Central memory CD8-positive, alpha-beta T cell (primary cell): ENCODE measurements at regions not wholly inside any gene's neighbourhood (a gene's known extent, or its start where the extent isn't known, plus 50 kb on each side); places are given as distances from the start of the nearest gene placed in this dataset.
"Not testable (repeated sequence)": the region's sequence is repeated elsewhere in the genome, so short reads cannot be mapped to it uniquely, and the experiment has no call there.

Source experiments
- ATAC-seq: fragments of 150-1000 bp; cut with Tn5 transposase; replicated peaks from 2 replicates; pipeline ENCODE4 v1.10.0; 2022; ENCODE audit warnings: mild to moderate bottlenecking, moderate FRiP score, moderate number of reproducible peaks; ENCODE audit not compliant: poor library complexity, severe bottlenecking; ENCODE audit errors: extremely low read depth
- DNase-seq, 2 donors: peaks; one replicate each; pipeline ENCODE4 v3.0.0; 2021; ENCODE audit warnings: low spot score in 2 of 2
- H3K27ac Mint-ChIP-seq: one replicate; pipeline ENCODE4 v1.8.0; 2022; ENCODE audit warnings: low read depth, mild to moderate bottlenecking, moderate library complexity, mixed read lengths
- H3K27me3 Mint-ChIP-seq: one replicate; pipeline ENCODE4 v1.8.0; 2022; ENCODE audit warnings: mixed read lengths
- H3K36me3 Mint-ChIP-seq: one replicate; pipeline ENCODE4 v1.8.0; 2022; ENCODE audit warnings: mild to moderate bottlenecking, moderate library complexity, mixed read lengths; ENCODE audit not compliant: insufficient read depth
- H3K4me1 Mint-ChIP-seq: one replicate; pipeline ENCODE4 v1.8.0; 2022; ENCODE audit warnings: mixed read lengths
- H3K4me3 Mint-ChIP-seq: one replicate; pipeline ENCODE4 v1.8.0; 2022; ENCODE audit warnings: mild to moderate bottlenecking, moderate library complexity, mixed read lengths
- H3K9me3 Mint-ChIP-seq: one replicate; pipeline ENCODE4 v1.8.0; 2022; ENCODE audit warnings: mixed read lengths

GRCh38 chr7:28900311-28900710, 57.8 kb downstream of the TRIL start:
- Mint-ChIP-seq H3K27me3 (peaks cover 74% of the 10 kb centered on the region), H3K9me3 (no peaks in the 10 kb centered on the region), H3K27ac (no peak overlapping the region), H3K4me1 (no peaks in the 10 kb centered on the region), H3K4me3 (no peak overlapping the region), H3K36me3 (no peaks in the 10 kb centered on the region)
- no peak for DNase-seq
- ATAC-seq: no peak

- Mint-ChIP-seq H3K36me3 (no peaks in the 10 kb centered on the region), H3K27me3 (peaks cover 39% of the 10 kb centered on the region), H3K4me3 (no peak overlapping the region), H3K4me1 (no peaks in the 10 kb centered on the region), H3K27ac (no peak overlapping the region), H3K9me3 (no peaks in the 10 kb centered on the region)
- ATAC-seq: no peak
- DNase-seq: no peak
Measured at GRCh38 chr7:28893888-28894287, 64.2 kb downstream of the TRIL start.

- not testable (repeated sequence) for H3K4me3 Mint-ChIP-seq
Measured at GRCh38 chr7:28891876-28892234, 66.3 kb downstream of the TRIL start.

GRCh38 chr7:28891192-28891875, 66.8 kb downstream of the TRIL start:
- H3K36me3 Mint-ChIP-seq: no peaks in the 10 kb centered on the region
- H3K27ac Mint-ChIP-seq: no peak overlapping the region

More at GRCh38 chr7:28891876-28892234, 66.3 kb downstream of the TRIL start:
- not testable (repeated sequence) for H3K9me3 Mint-ChIP-seq, DNase-seq, H3K4me1 Mint-ChIP-seq, ATAC-seq, H3K36me3 Mint-ChIP-seq, H3K27ac Mint-ChIP-seq
- H3K27me3 Mint-ChIP-seq: peaks cover 50% of the 10 kb centered on the region

GRCh38 chr7:28890137-28890536, 68.0 kb downstream of the TRIL start:
- ATAC-seq: no peak
- H3K27me3 Mint-ChIP-seq: peaks cover 41% of the 10 kb centered on the region
- H3K36me3 Mint-ChIP-seq: no peaks in the 10 kb centered on the region
- no peaks in the 10 kb centered on the region for H3K9me3 Mint-ChIP-seq
- H3K4me1 Mint-ChIP-seq: no peaks in the 10 kb centered on the region
- no peak overlapping the region for H3K27ac Mint-ChIP-seq
- H3K4me3 Mint-ChIP-seq: no peak overlapping the region
- no peak for DNase-seq

More at GRCh38 chr7:28891192-28891875, 66.8 kb downstream of the TRIL start:
- no peaks in the 10 kb centered on the region for H3K9me3 Mint-ChIP-seq
- no peaks in the 10 kb centered on the region for H3K4me1 Mint-ChIP-seq
- no peak overlapping the region for H3K4me3 Mint-ChIP-seq
- ATAC-seq (no peak), DNase-seq (no peak)
- peaks cover 45% of the 10 kb centered on the region for H3K27me3 Mint-ChIP-seq

- Mint-ChIP-seq H3K27me3 (peaks cover 40% of the 10 kb centered on the region), H3K4me3 (no peak overlapping the region), H3K36me3 (no peaks in the 10 kb centered on the region), H3K27ac (no peak overlapping the region), H3K9me3 (no peaks in the 10 kb centered on the region), H3K4me1 (no peaks in the 10 kb centered on the region)
- ATAC-seq: no peak
- no peak for DNase-seq
Measured at GRCh38 chr7:28889290-28889689, 68.8 kb downstream of the TRIL start.

GRCh38 chr7:28885771-28886170, 72.4 kb downstream of the TRIL start:
- Mint-ChIP-seq H3K27me3 (peaks cover 60% of the 10 kb centered on the region), H3K27ac (no peak overlapping the region), H3K36me3 (no peaks in the 10 kb centered on the region), H3K9me3 (no peaks in the 10 kb centered on the region), H3K4me1 (no peaks in the 10 kb centered on the region), H3K4me3 (no peak overlapping the region)
- DNase-seq (no peak), ATAC-seq (no peak)

- Mint-ChIP-seq H3K27me3 (peaks cover 70% of the 10 kb centered on the region), H3K36me3 (peaks cover 2% of the 10 kb centered on the region), H3K4me3 (no peak overlapping the region), H3K9me3 (no peaks in the 10 kb centered on the region), H3K4me1 (no peaks in the 10 kb centered on the region), H3K27ac (no peak overlapping the region)
- no peak for ATAC-seq
- no peak for DNase-seq
Measured at GRCh38 chr7:28882869-28883470, 75.2 kb downstream of the TRIL start.

- Mint-ChIP-seq H3K27ac (no peak overlapping the region), H3K27me3 (peaks cover 79% of the 10 kb centered on the region), H3K36me3 (peaks cover 2% of the 10 kb centered on the region), H3K4me1 (no peaks in the 10 kb centered on the region), H3K9me3 (no peaks in the 10 kb centered on the region), H3K4me3 (no peak overlapping the region)
- ATAC-seq (no peak), DNase-seq (no peak)
Measured at GRCh38 chr7:28879105-28879504, 79.0 kb downstream of the TRIL start.

- Mint-ChIP-seq H3K36me3 (peaks cover 2% of the 10 kb centered on the region), H3K4me3 (no peak overlapping the region), H3K27ac (no peak overlapping the region), H3K9me3 (no peaks in the 10 kb centered on the region), H3K27me3 (peaks cover 82% of the 10 kb centered on the region), H3K4me1 (no peaks in the 10 kb centered on the region)
- DNase-seq (no peak), ATAC-seq (no peak)
Measured at GRCh38 chr7:28878481-28878880, 79.6 kb downstream of the TRIL start.
